Skeletal muscle tissue (tissue), 3 donors: ENCODE measurements at regions not wholly inside any gene's neighbourhood (a gene's known extent, or its start where the extent isn't known, plus 50 kb on each side); places are given as distances from the start of the nearest gene placed in this dataset.

Source experiments
- H3K27ac ChIP-seq: one replicate; pipeline ENCODE4 v1.7.0; 2013; ENCODE audit warnings: mild to moderate bottlenecking, low read depth, low read length, inconsistent platforms
- H3K27me3 ChIP-seq, 3 donors: one replicate each; pipeline ENCODE4 v1.7.0; 2013; ENCODE audit warnings: low read length in 3 of 3; ENCODE audit not compliant: control insufficient read depth in 3 of 3, insufficient read depth in 3 of 3
- H3K36me3 ChIP-seq, 3 donors: one replicate each; pipeline ENCODE4 v1.7.0; 2013; ENCODE audit warnings: low read length in 3 of 3; ENCODE audit not compliant: control insufficient read depth in 3 of 3, insufficient read depth in 3 of 3
- H3K4me1 ChIP-seq, 3 donors: one replicate each; pipeline ENCODE4 v1.7.0; 2013; ENCODE audit warnings: low read length in 3 of 3, mild to moderate bottlenecking in 3 of 3; ENCODE audit not compliant: control insufficient read depth in 3 of 3, insufficient read depth in 3 of 3
- H3K4me3 ChIP-seq, 3 donors: one replicate each; pipeline ENCODE4 v1.7.0; 2013; ENCODE audit warnings: low read length in 3 of 3
- H3K9ac ChIP-seq, 3 donors: one replicate each; pipeline ENCODE4 v1.7.0; 2013; ENCODE audit warnings: low read length in 3 of 3, mild to moderate bottlenecking in 3 of 3, moderate library complexity in 2 of 3, low read depth in 1 of 3
- H3K9me3 ChIP-seq, 3 donors: one replicate each; pipeline ENCODE4 v1.7.0; 2013; ENCODE audit warnings: low read length in 3 of 3; ENCODE audit not compliant: control insufficient read depth in 3 of 3
- donor health status: Osteomylitis.

DNA sequence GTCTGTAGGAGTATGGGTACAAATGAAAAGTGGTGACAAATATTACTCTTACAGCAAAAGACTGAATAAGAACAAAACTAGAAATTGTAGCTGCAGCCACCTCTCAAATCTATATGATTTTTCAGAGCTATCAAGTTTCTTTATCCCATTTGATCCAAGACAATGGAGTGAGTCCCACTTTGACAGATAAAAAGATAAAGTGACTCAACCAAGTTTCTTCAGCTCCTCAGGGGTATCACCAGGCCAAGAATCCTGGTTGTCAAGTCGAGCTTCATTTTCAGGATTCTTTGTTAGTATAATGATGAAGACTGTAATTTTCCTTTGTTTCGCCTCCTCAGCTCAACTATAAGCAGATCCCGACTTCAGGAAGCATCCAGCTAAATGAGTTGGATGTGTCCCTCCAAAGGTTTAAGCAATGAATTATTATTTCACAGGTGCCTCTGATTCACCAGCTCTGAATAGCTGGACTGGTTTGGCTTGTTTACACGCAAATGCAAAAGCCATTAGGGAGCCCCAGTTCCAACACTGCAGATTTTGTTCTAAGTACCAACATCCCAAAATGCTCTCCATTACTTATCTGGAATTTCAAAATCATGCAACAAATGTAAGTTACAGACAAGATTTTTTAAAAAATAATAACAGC, 238.9 kb downstream of the MAFB start:
- H3K4me3 ChIP-seq: no peak overlapping the region
- H3K9me3 ChIP-seq: no peaks in the 10 kb centered on the region
- H3K27me3 ChIP-seq: no peaks in the 10 kb centered on the region
- peaks cover 2 to 4% (median 3%) of the 10 kb centered on the region in 3 donors for H3K4me1 ChIP-seq
- H3K36me3 ChIP-seq: no peaks in the 10 kb centered on the region
- no peak overlapping the region for H3K27ac ChIP-seq
- H3K9ac ChIP-seq: no peak overlapping the region

DNA sequence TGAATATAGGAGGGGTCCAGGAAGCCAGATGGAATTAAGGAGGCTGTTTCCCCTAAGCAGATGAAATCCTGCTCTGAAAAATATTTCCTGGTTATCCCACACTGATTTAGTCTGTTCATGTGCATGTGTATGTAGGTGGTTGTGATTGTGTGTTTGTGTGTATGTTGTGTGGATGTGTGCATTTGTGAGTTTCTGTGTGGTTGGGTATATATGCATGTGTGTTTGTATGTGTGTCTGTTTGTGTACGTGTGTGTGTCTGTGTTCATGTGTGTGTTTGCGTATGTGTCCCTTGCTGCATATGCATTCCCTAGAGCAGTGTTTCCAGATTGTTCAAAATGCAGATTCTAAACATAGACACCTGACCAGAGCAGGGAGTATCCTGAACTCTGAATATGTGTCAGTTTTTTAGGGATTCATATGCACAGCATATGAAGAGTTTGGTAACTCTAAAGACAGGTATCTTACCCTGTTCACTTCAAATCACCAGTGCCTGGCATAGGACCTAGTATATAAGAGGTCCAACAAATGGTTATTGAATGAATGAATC, 239.8 kb downstream of the MAFB start:
- Histone ChIP-seq H3K9ac (no peak overlapping the region), H3K4me1 (peaks cover 2 to 4% (median 3%) of the 10 kb centered on the region in 3 donors), H3K27ac (no peak overlapping the region), H3K36me3 (no peaks in the 10 kb centered on the region), H3K27me3 (no peaks in the 10 kb centered on the region), H3K9me3 (no peaks in the 10 kb centered on the region), H3K4me3 (no peak overlapping the region)

- no peak overlapping the region for H3K27ac ChIP-seq
These were observed 242.1 kb downstream of the MAFB start for GRCh38 chr20:40446888-40447287.

DNA sequence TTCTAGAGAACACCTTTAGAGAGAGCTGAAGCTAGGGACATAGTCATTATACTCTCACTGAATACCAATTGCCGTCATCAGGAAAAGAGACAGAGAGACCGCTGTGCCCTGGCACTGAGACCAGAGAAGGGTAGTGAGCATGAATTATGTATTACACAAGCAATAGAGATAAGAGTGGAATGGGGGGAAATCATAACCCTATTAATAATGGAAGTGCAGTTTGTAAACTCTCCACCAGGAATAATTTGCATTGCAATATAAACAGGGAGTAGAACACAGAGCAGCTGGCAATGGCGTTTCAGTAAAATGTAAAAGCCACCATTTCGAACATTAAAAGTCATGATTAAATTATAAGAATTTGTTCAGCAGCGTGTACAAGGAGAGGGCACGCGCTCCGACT, 244.5 kb downstream of the MAFB start:
- peaks cover 0 to 5% (median 0%) of the 10 kb centered on the region in 3 donors for H3K4me1 ChIP-seq
- H3K4me3 ChIP-seq: no peak overlapping the region
- H3K9ac ChIP-seq: no peak overlapping the region
- no peak overlapping the region for H3K27ac ChIP-seq
- H3K9me3 ChIP-seq: no peaks in the 10 kb centered on the region
- no peaks in the 10 kb centered on the region for H3K36me3 ChIP-seq
- no peaks in the 10 kb centered on the region for H3K27me3 ChIP-seq

More at GRCh38 chr20:40446888-40447287, 242.1 kb downstream of the MAFB start:
- no peaks in the 10 kb centered on the region for H3K27me3 ChIP-seq
- H3K4me3 ChIP-seq: no peak overlapping the region
- no peak overlapping the region for H3K9ac ChIP-seq
- H3K36me3 ChIP-seq: no peaks in the 10 kb centered on the region
- H3K4me1 ChIP-seq: peaks cover 2 to 9% (median 3%) of the 10 kb centered on the region in 3 donors
- no peaks in the 10 kb centered on the region for H3K9me3 ChIP-seq

- H3K4me1 ChIP-seq: peaks cover 0 to 5% (median 0%) of the 10 kb centered on the region in 3 donors
- no peak overlapping the region for H3K27ac ChIP-seq
- H3K36me3 ChIP-seq: no peaks in the 10 kb centered on the region
- H3K27me3 ChIP-seq: no peaks in the 10 kb centered on the region
- no peak overlapping the region for H3K9ac ChIP-seq
- no peaks in the 10 kb centered on the region for H3K9me3 ChIP-seq
- H3K4me3 ChIP-seq: no peak overlapping the region
These were observed 245.3 kb downstream of the MAFB start for GRCh38 chr20:40443753-40444152.

GRCh38 chr20:40442181-40442963, 246.7 kb downstream of the MAFB start:
- Histone ChIP-seq H3K9ac (no peak overlapping the region), H3K27ac (no peak overlapping the region), H3K4me3 (no peak overlapping the region), H3K9me3 (no peaks in the 10 kb centered on the region), H3K4me1 (peaks cover 0 to 8% (median 0%) of the 10 kb centered on the region in 3 donors), H3K27me3 (no peaks in the 10 kb centered on the region), H3K36me3 (no peaks in the 10 kb centered on the region)

DNA sequence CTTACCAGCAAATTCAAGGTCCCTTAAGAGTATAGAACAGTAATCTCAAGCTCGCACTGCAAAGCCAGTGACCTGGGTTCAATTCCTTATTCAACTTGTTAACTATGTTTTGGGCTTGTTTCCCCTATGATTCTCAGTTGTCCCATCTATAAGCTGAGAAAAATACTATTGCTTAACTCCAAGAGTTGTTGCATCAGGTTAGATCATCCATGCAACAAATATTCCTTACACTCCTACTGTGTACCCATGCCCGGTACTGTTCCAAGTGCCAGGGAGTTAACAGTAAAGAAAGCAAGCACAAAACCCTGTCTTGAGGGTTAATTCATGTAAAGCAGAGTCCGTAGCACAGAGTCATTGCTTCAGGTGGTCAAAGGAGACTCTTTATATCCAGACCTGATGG, 247.3 kb downstream of the MAFB start:
- no peaks in the 10 kb centered on the region for H3K27me3 ChIP-seq

GRCh38 chr20:40438161-40438830, 250.7 kb downstream of the MAFB start:
- Histone ChIP-seq H3K27me3 (no peaks in the 10 kb centered on the region), H3K36me3 (no peaks in the 10 kb centered on the region), H3K4me3 (no peak overlapping the region), H3K9me3 (no peaks in the 10 kb centered on the region), H3K4me1 (peaks cover 0 to 8% (median 0%) of the 10 kb centered on the region in 3 donors), H3K9ac (no peak overlapping the region), H3K27ac (no peak overlapping the region)

More for the DNA sequence above, 247.3 kb downstream of the MAFB start:
- H3K4me3 ChIP-seq: no peak overlapping the region
- no peaks in the 10 kb centered on the region for H3K9me3 ChIP-seq
- no peak overlapping the region for H3K27ac ChIP-seq
- H3K4me1 ChIP-seq: peaks cover 0 to 8% (median 0%) of the 10 kb centered on the region in 3 donors
- H3K9ac ChIP-seq: no peak overlapping the region
- no peaks in the 10 kb centered on the region for H3K36me3 ChIP-seq

DNA sequence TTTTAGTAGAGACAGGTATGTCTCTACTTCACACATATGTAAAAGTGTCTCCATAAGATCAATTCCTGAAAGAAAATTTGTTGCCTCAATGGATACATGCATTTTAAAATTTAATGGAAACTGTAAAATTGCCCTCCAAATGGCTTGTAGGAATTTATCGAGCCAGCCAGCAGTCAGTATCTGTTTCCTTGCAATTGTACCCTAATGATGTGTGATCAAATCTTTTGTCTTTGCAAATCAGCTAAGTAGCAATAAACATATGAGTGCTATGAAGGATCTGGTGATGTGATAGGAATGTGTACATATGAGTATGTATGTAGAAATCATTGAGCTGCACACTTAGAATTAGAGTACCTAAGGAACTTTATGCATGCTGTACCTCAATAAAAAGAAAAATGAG, 253.0 kb downstream of the MAFB start:
- H3K27ac ChIP-seq: peak overlapping the region; percentile 10

More for the DNA sequence above, 253.0 kb downstream of the MAFB start:
- H3K36me3 ChIP-seq: no peaks in the 10 kb centered on the region
- no peak overlapping the region for H3K9ac ChIP-seq
- no peaks in the 10 kb centered on the region for H3K27me3 ChIP-seq
- peaks cover 0 to 3% (median 0%) of the 10 kb centered on the region in 3 donors for H3K4me1 ChIP-seq
- no peaks in the 10 kb centered on the region for H3K9me3 ChIP-seq
- no peak overlapping the region for H3K4me3 ChIP-seq
